Coronary artery (tissue), 2 donors: ENCODE measurements at regions not wholly inside any gene's neighbourhood (a gene's known extent, or its start where the extent isn't known, plus 50 kb on each side); places are given as distances from the start of the nearest gene placed in this dataset.

Experiments used
- DNase-seq: peaks from one replicate; pipeline ENCODE4 v3.0.0-alpha.2; 2017; ENCODE audit warnings: low spot score
- H3K27ac ChIP-seq, 2 donors: fragments of 200-600 bp; sonication (generic); one replicate each; pipeline ENCODE4 v1.5.1; 2016 to 2019
- H3K4me3 ChIP-seq: fragments of 200-600 bp; sonication (generic); 2 replicates; pipeline ENCODE4 v1.5.1; 2016; ENCODE audit warnings: mild to moderate bottlenecking, moderate library complexity
- TF ChIP-seq, protein P1 (sequence below): fragments of 200-600 bp; sonication (generic); IDR thresholded peaks from one replicate; pipeline ENCODE4 v1.5.1; 2019; ENCODE audit warnings: antibody characterized with exemption

DNA sequence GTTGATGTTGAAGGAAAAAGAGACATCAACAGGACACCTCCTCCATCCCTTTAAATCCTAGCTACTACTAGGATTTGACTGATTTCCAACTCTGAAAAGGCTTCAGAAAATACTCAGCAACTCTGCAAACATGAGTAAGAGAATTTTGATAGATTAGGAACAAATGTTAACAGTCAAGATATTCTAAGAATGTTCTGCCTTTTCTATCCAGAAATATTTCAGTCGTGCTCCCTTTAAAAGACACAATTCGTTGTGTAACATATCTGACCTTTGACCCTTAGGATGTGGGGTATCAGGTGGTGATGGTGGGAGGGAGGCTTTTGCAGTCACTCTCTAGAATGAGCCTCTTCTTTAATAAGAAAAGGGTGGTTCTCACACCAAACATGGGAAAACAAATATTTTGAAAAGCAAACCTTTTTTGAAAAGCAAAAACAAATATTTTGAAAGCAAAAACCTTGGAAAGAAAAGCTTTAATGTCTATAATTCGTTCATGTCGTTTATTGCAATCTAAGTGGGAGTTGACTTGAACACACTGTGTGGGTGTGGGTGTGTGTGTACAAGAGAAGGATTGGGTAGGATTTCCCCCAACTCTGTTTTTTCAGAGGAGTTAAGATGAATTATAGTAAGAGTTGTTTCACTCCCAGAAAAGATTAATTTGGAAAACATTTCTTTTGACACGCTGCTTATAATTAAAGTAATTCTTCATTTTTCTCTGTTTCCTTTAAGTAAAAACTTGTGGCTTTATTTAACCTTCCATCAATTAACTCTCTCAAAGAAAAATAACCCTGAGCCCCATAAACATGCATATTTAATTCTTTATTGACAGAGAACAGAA, 152.8 kb downstream of the TMEM167A start:
- Histone ChIP-seq H3K27ac (no peak overlapping the region), H3K4me3 (no peak overlapping the region)
- TF ChIP-seq, protein P1, sequence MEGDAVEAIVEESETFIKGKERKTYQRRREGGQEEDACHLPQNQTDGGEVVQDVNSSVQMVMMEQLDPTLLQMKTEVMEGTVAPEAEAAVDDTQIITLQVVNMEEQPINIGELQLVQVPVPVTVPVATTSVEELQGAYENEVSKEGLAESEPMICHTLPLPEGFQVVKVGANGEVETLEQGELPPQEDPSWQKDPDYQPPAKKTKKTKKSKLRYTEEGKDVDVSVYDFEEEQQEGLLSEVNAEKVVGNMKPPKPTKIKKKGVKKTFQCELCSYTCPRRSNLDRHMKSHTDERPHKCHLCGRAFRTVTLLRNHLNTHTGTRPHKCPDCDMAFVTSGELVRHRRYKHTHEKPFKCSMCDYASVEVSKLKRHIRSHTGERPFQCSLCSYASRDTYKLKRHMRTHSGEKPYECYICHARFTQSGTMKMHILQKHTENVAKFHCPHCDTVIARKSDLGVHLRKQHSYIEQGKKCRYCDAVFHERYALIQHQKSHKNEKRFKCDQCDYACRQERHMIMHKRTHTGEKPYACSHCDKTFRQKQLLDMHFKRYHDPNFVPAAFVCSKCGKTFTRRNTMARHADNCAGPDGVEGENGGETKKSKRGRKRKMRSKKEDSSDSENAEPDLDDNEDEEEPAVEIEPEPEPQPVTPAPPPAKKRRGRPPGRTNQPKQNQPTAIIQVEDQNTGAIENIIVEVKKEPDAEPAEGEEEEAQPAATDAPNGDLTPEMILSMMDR: no peak
- no peak for DNase-seq

DNA sequence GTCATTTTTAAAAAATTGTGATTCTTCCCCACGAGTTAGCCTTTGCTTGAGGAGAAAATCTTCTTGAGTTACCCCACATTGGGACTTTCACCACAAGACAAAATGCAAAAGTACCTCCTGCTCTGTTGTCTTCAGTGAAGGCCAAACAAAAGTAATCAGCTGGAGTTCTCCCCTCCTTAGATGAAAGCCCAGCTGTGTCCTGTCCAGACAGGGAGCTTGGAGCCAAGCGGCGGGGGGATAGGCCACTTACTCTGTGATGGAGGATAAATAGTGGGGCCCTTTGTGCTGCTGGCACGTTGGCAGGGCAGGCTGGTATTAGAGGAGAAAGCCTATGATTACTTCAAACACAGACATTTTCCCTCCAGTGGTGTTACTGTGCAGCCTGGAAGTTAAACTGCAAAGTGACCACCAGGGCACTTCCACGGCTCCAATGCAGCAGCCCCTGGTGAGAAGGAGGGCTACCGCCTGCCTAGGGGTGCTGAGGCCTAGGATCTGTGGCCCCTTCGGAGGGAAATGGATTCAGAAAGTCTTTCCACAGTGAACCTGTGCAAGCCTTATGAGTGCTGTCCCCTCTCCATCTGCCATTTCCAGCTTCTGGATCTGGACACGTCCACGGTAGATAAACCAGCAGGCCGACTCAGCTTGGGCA, 155.0 kb downstream of the TMEM167A start:
- Histone ChIP-seq H3K27ac (no peak overlapping the region), H3K4me3 (no peak overlapping the region)
- TF ChIP-seq, protein P1: no peak
- no peak for DNase-seq

DNA sequence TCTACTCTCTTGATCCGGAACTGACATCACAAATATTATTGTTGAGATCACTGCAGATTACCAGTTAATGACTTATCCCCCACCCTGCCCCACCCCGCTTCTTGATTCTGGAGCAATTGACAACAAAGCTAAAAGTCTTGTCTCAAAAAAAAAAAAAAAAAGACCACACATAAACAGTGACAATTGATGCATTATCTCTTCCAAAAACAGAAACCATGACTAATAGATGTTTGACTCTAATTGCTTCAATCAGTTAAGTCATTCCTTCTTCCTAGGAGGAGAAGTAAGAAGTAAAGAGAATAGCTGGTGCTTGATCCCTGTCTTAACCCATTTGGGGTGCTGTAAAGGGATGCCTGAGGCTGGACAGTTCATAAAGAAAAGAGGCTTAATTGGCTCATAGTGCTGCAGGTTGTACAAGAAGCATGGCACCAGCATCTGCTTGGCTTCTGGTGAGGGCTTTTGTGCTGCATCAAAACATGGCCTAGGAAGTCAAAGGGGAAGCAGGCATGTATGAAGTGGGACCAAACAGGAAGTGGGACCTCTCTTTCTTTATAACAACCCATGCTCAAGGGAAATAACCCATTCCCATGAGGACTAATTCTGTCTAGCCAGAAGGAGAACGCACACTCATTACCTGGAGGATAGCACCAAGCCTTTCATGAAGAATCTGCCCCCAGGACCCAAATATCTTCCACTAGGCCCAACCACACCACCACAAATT, 158.7 kb downstream of the TMEM167A start:
- Histone ChIP-seq H3K4me3 (no peak overlapping the region), H3K27ac (no peak overlapping the region)
- TF ChIP-seq, protein P1: no peak
- DNase-seq: no peak

DNA sequence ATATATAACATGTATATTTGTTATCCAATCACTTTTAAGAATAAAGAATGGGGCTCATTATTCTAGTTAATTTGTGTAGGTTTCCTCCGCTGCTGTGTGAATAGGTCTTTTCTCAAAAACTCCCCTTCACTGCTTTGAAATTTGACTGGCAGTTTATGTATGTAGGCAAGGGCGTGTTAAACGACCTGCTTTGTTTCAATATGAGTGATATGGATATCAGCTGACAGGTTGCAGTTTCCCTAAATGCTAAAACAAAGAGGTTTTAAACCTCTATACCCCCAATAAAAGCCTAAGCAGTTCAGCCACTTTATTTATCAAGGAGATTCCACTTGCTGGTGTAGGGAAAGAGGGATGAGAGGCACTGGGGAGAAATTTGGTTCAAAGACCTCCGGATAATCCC, 159.6 kb downstream of the TMEM167A start:
- Histone ChIP-seq H3K4me3 (no peak overlapping the region), H3K27ac (no peak overlapping the region)
- no peak for DNase-seq
- TF ChIP-seq, protein P1: no peak

DNA sequence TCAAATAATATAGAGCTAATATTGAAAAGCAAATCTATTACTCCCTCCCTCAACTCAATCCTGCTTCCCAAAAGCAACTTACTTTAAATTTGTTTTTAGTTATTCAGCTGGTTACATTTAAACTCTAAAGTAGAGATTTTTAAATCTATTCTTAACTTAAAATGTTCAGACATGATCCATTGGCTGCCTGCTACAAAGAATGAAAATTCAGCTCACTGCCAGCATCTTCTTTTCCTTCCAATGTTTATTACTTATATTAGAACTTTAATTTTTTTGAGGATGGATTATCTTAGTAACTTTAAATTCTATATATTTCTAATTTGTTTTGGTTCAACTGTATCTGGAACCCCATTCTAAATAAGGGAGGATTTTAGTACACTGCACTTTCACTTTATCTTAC, 163.2 kb downstream of the TMEM167A start:
- TF ChIP-seq, protein P1: no peak
- H3K27ac ChIP-seq: no peak overlapping the region

DNA sequence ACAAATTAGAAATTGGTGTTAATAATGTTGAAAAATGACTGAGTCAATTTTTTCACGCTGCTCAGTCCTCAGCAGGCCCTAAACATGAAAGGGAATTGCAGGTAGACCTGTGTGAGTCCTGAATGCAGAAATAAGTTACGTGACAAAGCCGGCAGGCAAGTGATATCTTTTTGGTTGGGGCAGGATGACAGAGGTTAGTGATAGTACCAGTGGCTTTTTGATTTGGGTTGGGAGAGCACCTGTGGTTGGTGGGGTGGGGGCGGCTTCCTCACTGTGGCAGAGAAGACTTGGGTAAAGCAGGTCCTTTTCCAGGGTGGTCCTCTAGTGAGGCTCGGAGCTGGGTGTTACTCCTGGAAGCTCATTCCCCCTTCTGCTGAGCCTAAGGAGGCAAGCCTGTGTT, 164.7 kb downstream of the TMEM167A start:
- TF ChIP-seq, protein P1: no peak
- no peak overlapping the region for H3K4me3 ChIP-seq
- no peak for DNase-seq
- H3K27ac ChIP-seq: no peak overlapping the region

More for the DNA sequence above, 163.2 kb downstream of the TMEM167A start:
- no peak overlapping the region for H3K4me3 ChIP-seq
- no peak for DNase-seq
